PC-3 (cell line): ENCODE measurements at regions not wholly inside any gene's neighbourhood (a gene's known extent, or its start where the extent isn't known, plus 50 kb on each side); places are given as distances from the start of the nearest gene placed in this dataset.

Experiments used
- ATAC-seq: fragments of 200-7000 bp; cut with Tn5 transposase; 2 replicates; pipeline ENCODE4 v1.9.1; 2020; ENCODE audit warnings: mild to moderate bottlenecking, moderate library complexity
- BruUV-seq: library from RNA; stranded (reverse); fragments of 400-500 nt; replicated peaks from 2 replicates; lab custom pipeline; 2021; lab: Mats Ljungman, UMichigan
- CTCF ChIA-PET: fragments of 300-600 bp; sonication (Branson Sonifier 250); formaldehyde crosslinking; loops from one replicate; lab custom pipeline; 2022; ENCODE audit warnings: antibody characterized with exemption; lab: Charles Lee
- POLR2A ChIA-PET: fragments of 300-600 bp; sonication (Branson Sonifier 250); formaldehyde crosslinking; loops from one replicate; lab custom pipeline; 2022; ENCODE audit warnings: antibody characterized with exemption; ENCODE audit not compliant: unreplicated experiment; lab: Charles Lee
- DNase-seq: peaks from one replicate; pipeline ENCODE4 v3.0.0-alpha.2; 2015
- H2AFZ ChIP-seq: fragments of 300-600 bp; sonication (generic); 2 replicates; pipeline ENCODE4 v1.6.0; 2016; ENCODE audit warnings: antibody characterized with exemption, low read length
- H3F3A ChIP-seq: fragments of 300-600 bp; sonication (generic); one replicate; pipeline ENCODE4 v1.6.0; 2017; ENCODE audit warnings: antibody characterized with exemption, low read length, control low read depth, mild to moderate bottlenecking; ENCODE audit not compliant: unreplicated experiment
- H3K27ac ChIP-seq: fragments of 300-600 bp; sonication (generic); 2 replicates; pipeline ENCODE4 v1.5.1; 2016; ENCODE audit warnings: mild to moderate bottlenecking, low read length
- H3K27me3 ChIP-seq: fragments of 300-600 bp; sonication (generic); 2 replicates; pipeline ENCODE4 v1.6.1; 2016; ENCODE audit warnings: low read length, mixed read lengths
- H3K36me3 ChIP-seq: fragments of 300-600 bp; sonication (generic); 2 replicates; pipeline ENCODE4 v1.6.1; 2016; ENCODE audit warnings: low read depth, mixed run types, low read length, mixed read lengths
- H3K4me1 ChIP-seq: fragments of 300-600 bp; sonication (generic); 2 replicates; pipeline ENCODE4 v1.5.1; 2016; ENCODE audit warnings: low read length; ENCODE audit not compliant: insufficient read depth
- H3K4me2 ChIP-seq: fragments of 300-600 bp; sonication (generic); 2 replicates; pipeline ENCODE4 v1.6.0; 2016; ENCODE audit warnings: low read length
- H3K4me3 ChIP-seq: fragments of 300-600 bp; sonication (generic); 2 replicates; pipeline ENCODE4 v1.5.1; 2016; ENCODE audit warnings: mild to moderate bottlenecking, low read length, mixed read lengths
- H3K79me2 ChIP-seq: fragments of 300-600 bp; sonication (generic); 2 replicates; pipeline ENCODE4 v1.6.1; 2017; ENCODE audit warnings: low read length, mixed read lengths
- H3K9ac ChIP-seq: fragments of 300-600 bp; sonication (generic); 2 replicates; pipeline ENCODE4 v1.6.0; 2016; ENCODE audit warnings: mild to moderate bottlenecking, low read length
- H3K9me2 ChIP-seq: fragments of 300-600 bp; sonication (generic); replicated peaks from 2 replicates; pipeline ENCODE4 v1.6.1; 2016; ENCODE audit warnings: mixed run types, low read length, mixed read lengths
- H3K9me3 ChIP-seq: fragments of 300-600 bp; sonication (generic); 2 replicates; pipeline ENCODE4 v1.6.1; 2016; ENCODE audit warnings: low read length, mixed read lengths
- H4K20me1 ChIP-seq: fragments of 300-600 bp; sonication (generic); 2 replicates; pipeline ENCODE4 v1.6.1; 2016; ENCODE audit warnings: low read length, mixed read lengths
- EZH2 ChIP-seq: fragments of 300-600 bp; sonication (generic); IDR thresholded peaks from one replicate; pipeline ENCODE4 v1.6.1; 2017; ENCODE audit warnings: antibody characterized with exemption, mild to moderate bottlenecking, low read length; ENCODE audit not compliant: unreplicated experiment
- EZH2phosphoT487 ChIP-seq: fragments of 300-600 bp; sonication (generic); IDR thresholded peaks from 2 replicates; pipeline ENCODE4 v1.6.1; 2018; ENCODE audit warnings: mild to moderate bottlenecking, antibody characterized with exemption, low read length, borderline replicate concordance
- intact Hi-C: fragments of 100-400 bp; cut with micrococcal nuclease; formaldehyde crosslinking; loops from 2 replicates; pipeline ENCODE4 v1.9.0; 2023
- TF ChIP-seq, protein P1 (sequence below): fragments of 300-600 bp; sonication (generic); conservative IDR thresholded peaks from 2 replicates; pipeline ENCODE4 v1.5.1; 2017; ENCODE audit warnings: antibody characterized with exemption, low read depth, mild to moderate bottlenecking, low read length

GRCh38 chr2:23157812-23158211 is 227.2 kb upstream of the KLHL29 start:
- H3K4me1 ChIP-seq = no peaks in the 10 kb centered on the region
- no peaks in the 10 kb centered on the region for H3K79me2 ChIP-seq
- H3K9ac ChIP-seq = no peak overlapping the region
- no peaks in the 10 kb centered on the region for H3K27me3 ChIP-seq
- DNase-seq = no peak
- POLR2A ChIA-PET = no interaction called here
- no peak overlapping the region for H3K4me2 ChIP-seq
- CTCF ChIA-PET = no interaction called here
- H3K27ac ChIP-seq = no peak overlapping the region
- no peak overlapping the region for H2AFZ ChIP-seq
- BruUV-seq = no TSS peak
- H3K9me3 ChIP-seq = no peaks in the 10 kb centered on the region
- H3K4me3 ChIP-seq = no peak overlapping the region
- ATAC-seq = no peak
- intact Hi-C loops = no loop called here
- no peaks in the 10 kb centered on the region for H3K9me2 ChIP-seq
- no peaks in the 10 kb centered on the region for H4K20me1 ChIP-seq
- H3F3A ChIP-seq = no peaks in the 10 kb centered on the region
- H3K36me3 ChIP-seq = no peaks in the 10 kb centered on the region
- TF ChIP-seq EZH2phosphoT487 (no peak), EZH2 (no peak)
- TF ChIP-seq, protein P1, sequence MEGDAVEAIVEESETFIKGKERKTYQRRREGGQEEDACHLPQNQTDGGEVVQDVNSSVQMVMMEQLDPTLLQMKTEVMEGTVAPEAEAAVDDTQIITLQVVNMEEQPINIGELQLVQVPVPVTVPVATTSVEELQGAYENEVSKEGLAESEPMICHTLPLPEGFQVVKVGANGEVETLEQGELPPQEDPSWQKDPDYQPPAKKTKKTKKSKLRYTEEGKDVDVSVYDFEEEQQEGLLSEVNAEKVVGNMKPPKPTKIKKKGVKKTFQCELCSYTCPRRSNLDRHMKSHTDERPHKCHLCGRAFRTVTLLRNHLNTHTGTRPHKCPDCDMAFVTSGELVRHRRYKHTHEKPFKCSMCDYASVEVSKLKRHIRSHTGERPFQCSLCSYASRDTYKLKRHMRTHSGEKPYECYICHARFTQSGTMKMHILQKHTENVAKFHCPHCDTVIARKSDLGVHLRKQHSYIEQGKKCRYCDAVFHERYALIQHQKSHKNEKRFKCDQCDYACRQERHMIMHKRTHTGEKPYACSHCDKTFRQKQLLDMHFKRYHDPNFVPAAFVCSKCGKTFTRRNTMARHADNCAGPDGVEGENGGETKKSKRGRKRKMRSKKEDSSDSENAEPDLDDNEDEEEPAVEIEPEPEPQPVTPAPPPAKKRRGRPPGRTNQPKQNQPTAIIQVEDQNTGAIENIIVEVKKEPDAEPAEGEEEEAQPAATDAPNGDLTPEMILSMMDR = no peak

DNA sequence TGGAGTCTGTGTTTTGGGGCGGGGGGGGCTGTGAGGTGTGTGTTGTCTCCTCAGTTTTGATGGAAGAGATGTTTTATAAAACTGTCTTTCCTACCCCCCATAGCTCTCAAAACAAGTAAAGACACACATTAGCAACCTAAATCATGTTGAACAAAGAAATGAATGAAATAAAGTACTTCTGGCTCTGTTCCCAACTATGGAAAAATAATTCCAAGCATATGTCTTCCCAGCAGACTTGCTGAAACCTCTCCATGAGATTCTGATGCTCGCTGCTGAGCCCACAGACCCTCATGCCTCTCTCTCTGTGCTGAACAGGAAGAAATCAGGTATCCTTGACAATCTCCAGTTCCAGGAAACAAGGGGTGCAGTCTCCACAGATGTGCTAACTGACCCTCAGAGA is 226.7 kb upstream of the KLHL29 start:
- ATAC-seq = no peak
- no peak overlapping the region for H3K9ac ChIP-seq
- H3K27me3 ChIP-seq = no peaks in the 10 kb centered on the region
- H3K36me3 ChIP-seq = no peaks in the 10 kb centered on the region
- no peak overlapping the region for H2AFZ ChIP-seq
- no peaks in the 10 kb centered on the region for H3K9me3 ChIP-seq
- no TSS peak for BruUV-seq
- H3K79me2 ChIP-seq = no peaks in the 10 kb centered on the region
- H3K4me2 ChIP-seq = no peak overlapping the region
- H3F3A ChIP-seq = no peaks in the 10 kb centered on the region
- ChIA-PET CTCF (no interaction called here), POLR2A (no interaction called here)
- H3K4me1 ChIP-seq = no peaks in the 10 kb centered on the region
- no peaks in the 10 kb centered on the region for H4K20me1 ChIP-seq
- H3K9me2 ChIP-seq = no peaks in the 10 kb centered on the region
- no peak overlapping the region for H3K4me3 ChIP-seq
- intact Hi-C loops = no loop called here
- no peak for DNase-seq
- TF ChIP-seq EZH2phosphoT487 (no peak), EZH2 (no peak)
- TF ChIP-seq, protein P1 = no peak
- H3K27ac ChIP-seq = no peak overlapping the region

- DNase-seq = no peak
- POLR2A ChIA-PET = no interaction called here
- no peak overlapping the region for H3K9ac ChIP-seq
Measured at GRCh38 chr2:23159746-23160405, 225.1 kb upstream of the KLHL29 start.

More at GRCh38 chr2:23159746-23160405, 225.1 kb upstream of the KLHL29 start:
- Histone ChIP-seq H3K9me3 (no peaks in the 10 kb centered on the region), H3K9me2 (no peaks in the 10 kb centered on the region), H3K4me2 (no peak overlapping the region), H3K27me3 (no peaks in the 10 kb centered on the region), H3K79me2 (no peaks in the 10 kb centered on the region), H3K36me3 (no peaks in the 10 kb centered on the region), H3K4me3 (no peak overlapping the region), H3K27ac (no peak overlapping the region), H3K4me1 (no peaks in the 10 kb centered on the region), H4K20me1 (no peaks in the 10 kb centered on the region), H2AFZ (no peak overlapping the region), H3F3A (no peaks in the 10 kb centered on the region)
- CTCF ChIA-PET = no interaction called here
- BruUV-seq = no TSS peak
- intact Hi-C loops = no loop called here
- TF ChIP-seq, protein P1 = no peak
- no peak for TF ChIP-seq EZH2
- no peak for TF ChIP-seq EZH2phosphoT487
- no peak for ATAC-seq
